Body of pancreas (tissue), 4 donors: ENCODE measurements at regions not wholly inside any gene's neighbourhood (a gene's known extent, or its start where the extent isn't known, plus 50 kb on each side); places are given as distances from the start of the nearest gene placed in this dataset.

ENCODE experiments used
- CTCF ChIP-seq, 7 experiments: fragments of 450-650 bp in 4 of 7; fragments of 200-600 bp in 3 of 7; sonication (generic) in 3 of 7; IDR thresholded peaks; one replicate each; pipeline ENCODE4 v1.5.1; 2016 to 2019; ENCODE audit warnings: antibody characterized with exemption in 7 of 7
- POLR2A ChIP-seq, 3 donors: fragments of 450-650 bp; IDR thresholded peaks; one replicate each; pipeline ENCODE4 v1.6.1; 2016; ENCODE audit warnings: antibody characterized with exemption in 3 of 3, mild to moderate bottlenecking in 2 of 3

GRCh38 chr20:11181966-11182365, 508.2 kb upstream of the JAG1 start:
- TF ChIP-seq CTCF (IDR thresholded peaks at IDR 0.05) (no peak), POLR2A (IDR thresholded peaks at IDR 0.05) (no peak)
